ENCODE measurements at regions not wholly inside any gene's neighbourhood (a gene's known extent, or its start where the extent isn't known, plus 50 kb on each side); places are given as distances from the start of the nearest gene placed in this dataset.
A peak's percentile ranks its signal among the peaks of the same experiment; 100 is the strongest.
"Not testable (repeated sequence)": the region's sequence is repeated elsewhere in the genome, so short reads cannot be mapped to it uniquely, and the experiment has no call there.

- H3K9me3 ChIP-seq (ENCODE audit: control insufficient read depth, insufficient read depth, low read depth, low read length) = no peaks in the 10 kb centered on the region
- no peaks in the 10 kb centered on the region for H3K36me3 ChIP-seq (ENCODE audit: control insufficient read depth, insufficient read depth, low read length)
- H3K9ac ChIP-seq (ENCODE audit: insufficient read depth, low read length) = no peak overlapping the region
- TF ChIP-seq CTCF (conservative IDR thresholded peaks at IDR 0.05 in 1 of 2, IDR thresholded peaks at IDR 0.05 in 1 of 2; ENCODE audit: low read depth in 1 of 2, low read length in 2 of 2) (no peak), EZH2 (IDR thresholded peaks at IDR 0.05; ENCODE audit: low read length, missing control alignments) (no peak)
- no peaks in the 10 kb centered on the region for H4K20me1 ChIP-seq (ENCODE audit: control insufficient read depth, extremely low read depth, insufficient read depth, low read length)
- H3K4me2 ChIP-seq (ENCODE audit: extremely low read depth, insufficient read depth, low read length) = peak overlapping the region; percentile 65
- H3K79me2 ChIP-seq (ENCODE audit: control insufficient read depth, insufficient read depth, low read length) = no peaks in the 10 kb centered on the region
- H3K4me1 ChIP-seq (ENCODE audit: control insufficient read depth, extremely low read depth, insufficient read depth, low read length) = peaks cover 4% of the 10 kb centered on the region
- peak overlapping the region; percentile 40 for H3K27ac ChIP-seq (ENCODE audit: insufficient read depth, low read length)
- no peak overlapping the region for H2AFZ ChIP-seq (ENCODE audit: low read length)
- H3K4me3 ChIP-seq (replicated peaks in 1 of 4; ENCODE audit: control extremely low read depth in 1 of 4, insufficient read depth in 1 of 4, low read depth in 3 of 4, low read length in 4 of 4) = no peak overlapping the region
- peak; percentile 88 to 95 for DNase-seq (ENCODE audit: low read depth in 2 of 2)
- H3K27me3 ChIP-seq (ENCODE audit: control insufficient read depth, insufficient read depth, low read length) = no peaks in the 10 kb centered on the region
Measured at GRCh38 chr11:104772806-104773241, 125.4 kb downstream of the CASP12 start.

- no peak overlapping the region for H3K4me2 ChIP-seq (ENCODE audit: extremely low read depth, insufficient read depth, low read length)
- H3K4me3 ChIP-seq (replicated peaks in 1 of 4; ENCODE audit: control extremely low read depth in 1 of 4, insufficient read depth in 1 of 4, low read depth in 3 of 4, low read length in 4 of 4) = no peak overlapping the region
- H3K4me1 ChIP-seq (ENCODE audit: control insufficient read depth, extremely low read depth, insufficient read depth, low read length) = peaks cover 4% of the 10 kb centered on the region
- H3K9ac ChIP-seq (ENCODE audit: insufficient read depth, low read length) = no peak overlapping the region
- H2AFZ ChIP-seq (ENCODE audit: low read length) = peak overlapping the region; percentile 54
- H3K27me3 ChIP-seq (ENCODE audit: control insufficient read depth, insufficient read depth, low read length) = no peaks in the 10 kb centered on the region
- H3K36me3 ChIP-seq (ENCODE audit: control insufficient read depth, insufficient read depth, low read length) = no peaks in the 10 kb centered on the region
- DNase-seq (ENCODE audit: low read depth in 2 of 2) = peak in 1 of 2 donors; percentile 33
- H3K79me2 ChIP-seq (ENCODE audit: control insufficient read depth, insufficient read depth, low read length) = no peaks in the 10 kb centered on the region
- H3K27ac ChIP-seq (ENCODE audit: insufficient read depth, low read length) = peak overlapping the region; percentile 54
- TF ChIP-seq EZH2 (IDR thresholded peaks at IDR 0.05; ENCODE audit: low read length, missing control alignments) (no peak), CTCF (conservative IDR thresholded peaks at IDR 0.05 in 1 of 2, IDR thresholded peaks at IDR 0.05 in 1 of 2; ENCODE audit: low read depth in 1 of 2, low read length in 2 of 2) (no peak)
- H3K9me3 ChIP-seq (ENCODE audit: control insufficient read depth, insufficient read depth, low read depth, low read length) = no peaks in the 10 kb centered on the region
- no peaks in the 10 kb centered on the region for H4K20me1 ChIP-seq (ENCODE audit: control insufficient read depth, extremely low read depth, insufficient read depth, low read length)
Measured at GRCh38 chr11:104771763-104772162, 126.5 kb downstream of the CASP12 start.

GRCh38 chr11:104771046-104771445, 127.2 kb downstream of the CASP12 start:
- not testable (repeated sequence) for H3K4me3 ChIP-seq (replicated peaks in 1 of 4; ENCODE audit: control extremely low read depth in 1 of 4, insufficient read depth in 1 of 4, low read depth in 3 of 4, low read length in 4 of 4); H2AFZ ChIP-seq (ENCODE audit: low read length); H3K4me2 ChIP-seq (ENCODE audit: extremely low read depth, insufficient read depth, low read length); DNase-seq (ENCODE audit: low read depth in 2 of 2); H3K79me2 ChIP-seq (ENCODE audit: control insufficient read depth, insufficient read depth, low read length); H3K9me3 ChIP-seq (ENCODE audit: control insufficient read depth, insufficient read depth, low read depth, low read length); H3K4me1 ChIP-seq (ENCODE audit: control insufficient read depth, extremely low read depth, insufficient read depth, low read length); H3K27me3 ChIP-seq (ENCODE audit: control insufficient read depth, insufficient read depth, low read length); H3K36me3 ChIP-seq (ENCODE audit: control insufficient read depth, insufficient read depth, low read length); H3K9ac ChIP-seq (ENCODE audit: insufficient read depth, low read length); H4K20me1 ChIP-seq (ENCODE audit: control insufficient read depth, extremely low read depth, insufficient read depth, low read length)
- H3K27ac ChIP-seq (ENCODE audit: insufficient read depth, low read length) = peak overlapping the region; percentile 9
